ENCODE measurements at regions not wholly inside any gene's neighbourhood (a gene's known extent, or its start where the extent isn't known, plus 50 kb on each side); places are given as distances from the start of the nearest gene placed in this dataset.
"Not testable (repeated sequence)": the region's sequence is repeated elsewhere in the genome, so short reads cannot be mapped to it uniquely, and the experiment has no call there.

DNA sequence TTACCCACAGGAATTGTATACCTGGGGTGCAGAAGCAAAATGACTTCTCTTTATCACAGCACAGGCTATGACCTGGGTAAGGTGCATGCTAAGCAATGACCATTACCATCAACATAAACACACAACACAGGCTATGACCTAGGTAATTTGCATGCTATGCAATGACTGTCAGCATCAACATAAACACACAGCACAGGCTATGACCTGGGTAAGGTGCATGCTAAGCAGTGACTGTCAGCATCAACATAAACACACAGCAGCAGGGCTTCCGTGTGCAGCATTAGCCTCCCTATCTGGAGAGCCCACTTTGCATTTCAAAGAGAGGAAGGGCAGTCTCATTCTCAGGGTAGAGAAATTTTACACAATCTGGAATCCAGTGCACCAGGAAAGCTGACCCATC is 583.0 kb downstream of the TMEM121 start:
- H3K4me3 ChIP-seq (ENCODE audit: low read depth, low read length), result no peak overlapping the region
- no peak for DNase-seq (ENCODE audit: low read depth)
- TF ChIP-seq CTCF (IDR thresholded peaks at IDR 0.05; ENCODE audit: insufficient read depth, low read depth, low read length), result no peak

- H3K4me3 ChIP-seq (ENCODE audit: low read depth, low read length), result no peak overlapping the region
- DNase-seq (ENCODE audit: low read depth), result no peak
- TF ChIP-seq CTCF (IDR thresholded peaks at IDR 0.05; ENCODE audit: insufficient read depth, low read depth, low read length), result no peak
Observed at GRCh38 chr14:106115401-106115800, 589.0 kb downstream of the TMEM121 start.

GRCh38 chr14:106116339-106116930 is 590.1 kb downstream of the TMEM121 start:
- H3K4me3 ChIP-seq (ENCODE audit: low read depth, low read length), result not testable (repeated sequence)

GRCh38 chr14:106120101-106120500 is 593.7 kb downstream of the TMEM121 start:
- no peak for DNase-seq (ENCODE audit: low read depth)
- H3K4me3 ChIP-seq (ENCODE audit: low read depth, low read length), result no peak overlapping the region
- TF ChIP-seq CTCF (IDR thresholded peaks at IDR 0.05; ENCODE audit: insufficient read depth, low read depth, low read length), result no peak

More at GRCh38 chr14:106116339-106116930, 590.1 kb downstream of the TMEM121 start:
- not testable (repeated sequence) for DNase-seq (ENCODE audit: low read depth)

GRCh38 chr14:106129274-106129673 is 602.9 kb downstream of the TMEM121 start:
- H3K4me3 ChIP-seq (ENCODE audit: low read depth, low read length), result no peak overlapping the region
- no peak for DNase-seq (ENCODE audit: low read depth)
- no peak for TF ChIP-seq CTCF (IDR thresholded peaks at IDR 0.05; ENCODE audit: insufficient read depth, low read depth, low read length)

DNA sequence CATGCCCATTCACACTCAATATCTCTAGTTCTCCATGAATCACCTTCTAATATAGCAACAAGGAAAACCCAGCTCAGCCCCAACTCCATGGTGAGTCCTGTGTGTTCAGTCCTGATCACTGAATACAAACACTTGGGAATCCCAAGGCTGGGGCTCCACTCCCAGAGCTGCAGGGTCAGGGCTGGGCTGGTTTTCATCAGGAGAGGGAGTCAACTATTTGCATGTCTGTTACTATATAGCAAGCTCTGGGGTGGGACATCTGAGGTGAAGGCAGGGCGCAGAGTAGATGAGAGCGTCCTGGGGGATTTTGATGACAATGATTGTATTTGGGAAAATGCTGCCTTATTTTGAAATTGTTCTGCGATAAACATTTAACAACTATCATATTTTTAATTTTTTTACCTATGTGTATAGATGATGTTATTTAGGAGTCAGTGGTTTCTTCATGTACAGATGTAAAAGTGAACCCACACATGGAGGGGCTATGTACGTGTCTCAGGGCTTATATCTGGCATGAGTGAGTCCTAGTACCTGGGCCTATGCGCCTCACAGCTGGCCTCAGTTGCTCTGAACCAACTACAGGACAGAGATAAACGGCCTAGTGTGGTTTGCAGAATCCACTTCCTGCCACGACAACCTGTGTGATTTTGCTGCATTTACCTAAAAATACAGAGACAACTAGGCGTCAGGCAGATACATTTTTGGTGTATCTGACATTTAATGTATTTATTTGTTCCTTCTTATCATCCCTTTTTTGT is 603.7 kb downstream of the TMEM121 start:
- not testable (repeated sequence) for DNase-seq (ENCODE audit: low read depth); H3K4me3 ChIP-seq (ENCODE audit: low read depth, low read length)

DNA sequence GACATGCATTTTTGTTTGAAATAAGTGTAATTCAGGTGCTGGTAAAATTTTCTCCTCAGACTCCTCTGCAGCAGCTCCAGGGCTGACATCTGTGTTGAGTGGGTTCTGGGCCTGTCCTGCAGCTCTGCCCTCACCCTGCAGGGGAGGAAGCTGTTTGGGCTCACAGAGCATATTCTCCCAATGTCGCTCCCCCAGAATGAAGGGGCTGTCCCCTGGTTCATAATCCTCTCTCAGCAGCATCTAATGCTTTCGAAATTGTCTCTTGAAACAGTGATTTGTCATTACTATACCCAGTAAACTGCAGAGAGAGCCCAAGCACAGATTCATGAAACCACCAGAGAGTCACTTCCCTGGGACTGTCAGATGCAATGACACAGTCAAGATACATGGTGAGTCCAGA is 606.7 kb downstream of the TMEM121 start:
- not testable (repeated sequence) for DNase-seq (ENCODE audit: low read depth); H3K4me3 ChIP-seq (ENCODE audit: low read depth, low read length)

GRCh38 chr14:106134886-106135285 is 608.5 kb downstream of the TMEM121 start:
- no peak for TF ChIP-seq CTCF (IDR thresholded peaks at IDR 0.05; ENCODE audit: insufficient read depth, low read depth, low read length)

More at GRCh38 chr14:106134886-106135285, 608.5 kb downstream of the TMEM121 start:
- no peak overlapping the region for H3K4me3 ChIP-seq (ENCODE audit: low read depth, low read length)
- DNase-seq (ENCODE audit: low read depth), result no peak

Data from fibroblast of villous mesenchyme (primary cell).